ENCODE measurements at regions not wholly inside any gene's neighbourhood (a gene's known extent, or its start where the extent isn't known, plus 50 kb on each side); places are given as distances from the start of the nearest gene placed in this dataset.
A peak's percentile ranks its signal among the peaks of the same experiment; 100 is the strongest.
"Not testable (repeated sequence)": the region's sequence is repeated elsewhere in the genome, so short reads cannot be mapped to it uniquely, and the experiment has no call there.

- DNase-seq = no peak
Measured at GRCh38 chr2:60355849-60356261, 197.6 kb downstream of the BCL11A start.

GRCh38 chr2:60354713-60355112 lies 198.7 kb downstream of the BCL11A start:
- no peak for DNase-seq

DNA sequence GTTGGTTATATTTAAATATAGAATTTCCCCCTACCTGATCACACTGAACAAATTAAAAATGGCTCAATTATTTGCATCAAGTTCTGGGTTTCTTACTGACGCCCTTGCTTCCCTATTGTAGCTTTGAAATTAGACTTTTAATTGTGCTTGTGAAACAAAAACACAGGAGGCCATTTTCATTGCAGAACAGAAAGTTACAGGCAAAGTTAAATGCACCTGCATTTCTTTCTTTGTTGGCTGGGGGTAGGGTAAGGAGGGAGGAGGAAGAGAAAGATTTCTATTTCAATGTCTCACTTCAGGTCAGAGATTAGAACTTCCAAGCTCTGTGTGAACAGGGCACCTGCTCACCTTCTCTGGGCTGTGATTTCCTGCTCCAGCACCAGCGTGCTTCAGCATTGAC lies 199.6 kb downstream of the BCL11A start:
- DNase-seq = no peak

DNA sequence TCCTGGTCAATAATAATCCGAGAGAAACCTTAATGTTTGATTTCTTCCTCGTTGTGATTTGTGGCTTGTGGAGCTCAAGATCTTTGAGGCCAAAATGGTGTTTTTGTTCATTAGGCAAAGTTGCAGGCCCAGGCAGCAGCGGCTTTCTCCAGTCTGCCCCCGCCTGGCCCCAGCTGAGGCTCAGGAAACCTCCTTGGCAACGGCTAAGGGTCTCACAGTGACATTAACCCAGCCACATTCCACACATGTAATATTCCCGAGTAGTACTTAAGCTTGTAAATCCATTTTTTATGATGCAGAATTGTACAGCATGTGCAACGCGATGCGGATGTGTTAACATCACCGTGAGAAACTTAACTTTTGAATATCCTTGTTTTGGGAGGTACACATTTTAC lies 200.1 kb downstream of the BCL11A start:
- no peak for DNase-seq

DNA sequence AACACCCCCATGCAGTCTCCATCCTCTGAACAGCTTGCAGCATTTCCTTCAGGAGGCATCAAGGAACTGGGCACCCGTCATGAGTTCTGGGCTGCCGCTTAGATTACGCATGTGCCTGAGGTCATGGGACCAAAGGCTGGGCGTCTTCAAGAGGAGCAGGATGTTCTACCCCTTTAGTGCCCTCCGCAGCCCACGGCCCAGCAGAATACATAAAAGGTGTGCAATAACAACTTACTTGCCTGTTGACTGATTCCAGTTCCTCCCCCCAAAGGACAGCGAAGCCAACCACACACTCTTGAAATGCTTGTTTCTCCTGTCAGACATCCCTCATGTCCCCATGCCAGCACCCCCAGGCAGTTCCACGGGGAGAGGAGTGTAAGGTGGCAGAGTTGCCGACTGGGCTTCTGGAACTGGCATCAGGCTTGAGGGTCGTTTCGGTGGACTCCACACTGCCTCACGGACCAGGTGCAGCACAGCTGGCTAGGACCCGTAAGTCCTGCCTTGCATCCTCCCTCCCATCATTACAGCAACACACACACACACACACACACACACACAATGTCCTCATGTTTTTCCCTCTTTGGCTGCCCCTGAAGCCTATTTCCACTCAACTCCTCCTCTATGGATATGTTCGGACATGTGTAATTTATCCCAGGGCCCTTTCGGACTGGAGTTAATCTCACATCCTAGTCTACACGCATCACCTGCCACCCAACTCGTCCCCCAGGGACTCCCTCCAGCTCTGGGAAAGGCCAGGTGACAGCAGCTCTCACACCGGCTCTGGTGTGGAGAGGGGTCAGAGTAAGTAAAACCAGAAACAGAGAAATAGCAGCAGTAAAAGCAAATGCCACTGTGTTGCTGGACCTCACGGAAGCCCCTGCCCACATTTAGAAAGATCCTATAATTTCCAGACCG lies 200.7 kb downstream of the BCL11A start:
- DNase-seq = no peak

DNA sequence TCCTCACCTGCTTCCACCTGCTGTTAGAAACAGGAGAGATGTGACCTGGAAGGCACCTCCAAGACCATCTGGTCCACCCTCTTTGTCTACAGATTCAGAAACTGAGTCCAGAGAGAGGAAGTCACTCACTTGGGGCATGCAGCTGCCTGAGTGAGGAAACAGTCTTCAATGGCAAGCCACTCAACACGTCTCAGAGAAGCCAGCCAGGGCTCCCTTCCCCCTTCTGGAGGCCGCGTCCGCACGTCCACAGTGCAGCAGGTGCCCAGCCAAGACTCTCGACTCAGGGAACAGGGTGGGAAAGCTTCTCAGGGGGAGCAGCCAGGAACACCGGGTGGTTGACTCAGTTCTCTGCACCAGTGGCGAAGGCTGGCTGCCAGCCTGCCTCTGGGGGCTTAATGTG lies 201.7 kb downstream of the BCL11A start:
- no peak for DNase-seq

- DNase-seq = no peak
Measured at GRCh38 chr2:60351321-60351720, 202.1 kb downstream of the BCL11A start.

- no peak for DNase-seq
Measured at GRCh38 chr2:60350791-60351190, 202.7 kb downstream of the BCL11A start.

GRCh38 chr2:60347781-60348180 lies 205.7 kb downstream of the BCL11A start:
- DNase-seq = no peak

- not testable (repeated sequence) for DNase-seq
Measured at GRCh38 chr2:60342491-60342890, 211.0 kb downstream of the BCL11A start.

- DNase-seq = no peak
Measured at GRCh38 chr2:60341151-60341550, 212.3 kb downstream of the BCL11A start.

DNA sequence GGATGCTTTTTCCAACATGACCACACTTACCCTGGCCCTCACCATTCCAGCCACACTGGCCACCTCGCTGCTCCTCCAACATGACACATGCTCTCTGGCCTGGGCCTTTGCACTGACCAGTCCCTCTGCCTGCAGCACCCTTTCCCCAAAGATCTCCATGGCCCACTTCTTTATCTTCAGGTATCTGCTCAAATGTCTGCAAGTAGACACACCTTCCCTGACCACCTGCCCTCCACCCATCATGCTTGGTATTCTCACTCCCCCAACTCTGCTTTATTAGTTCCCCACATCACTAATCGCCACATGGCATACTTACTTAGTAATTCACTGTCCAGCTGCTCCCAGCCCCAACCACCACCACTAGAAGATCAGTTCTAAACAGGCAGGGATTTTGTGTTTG lies 214.2 kb downstream of the BCL11A start:
- no peak for DNase-seq

DNA sequence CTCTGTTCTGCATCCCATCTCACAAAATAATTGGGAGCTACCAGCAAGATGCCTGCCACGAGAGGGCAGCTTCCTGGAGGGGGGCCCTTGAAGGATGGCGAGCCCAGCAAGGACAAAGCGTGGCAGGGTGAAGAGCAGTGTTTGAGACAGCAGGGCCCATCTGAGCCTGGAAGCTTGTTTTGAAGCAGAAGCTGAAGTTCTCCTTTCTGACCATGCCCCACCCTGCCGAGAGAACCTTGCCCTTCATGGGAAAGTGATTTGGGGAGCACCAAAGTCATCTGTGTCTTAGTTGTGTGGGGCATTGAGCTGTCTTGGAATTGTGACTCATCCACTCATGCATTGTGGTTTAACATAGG lies 216.3 kb downstream of the BCL11A start:
- no peak for DNase-seq

DNA sequence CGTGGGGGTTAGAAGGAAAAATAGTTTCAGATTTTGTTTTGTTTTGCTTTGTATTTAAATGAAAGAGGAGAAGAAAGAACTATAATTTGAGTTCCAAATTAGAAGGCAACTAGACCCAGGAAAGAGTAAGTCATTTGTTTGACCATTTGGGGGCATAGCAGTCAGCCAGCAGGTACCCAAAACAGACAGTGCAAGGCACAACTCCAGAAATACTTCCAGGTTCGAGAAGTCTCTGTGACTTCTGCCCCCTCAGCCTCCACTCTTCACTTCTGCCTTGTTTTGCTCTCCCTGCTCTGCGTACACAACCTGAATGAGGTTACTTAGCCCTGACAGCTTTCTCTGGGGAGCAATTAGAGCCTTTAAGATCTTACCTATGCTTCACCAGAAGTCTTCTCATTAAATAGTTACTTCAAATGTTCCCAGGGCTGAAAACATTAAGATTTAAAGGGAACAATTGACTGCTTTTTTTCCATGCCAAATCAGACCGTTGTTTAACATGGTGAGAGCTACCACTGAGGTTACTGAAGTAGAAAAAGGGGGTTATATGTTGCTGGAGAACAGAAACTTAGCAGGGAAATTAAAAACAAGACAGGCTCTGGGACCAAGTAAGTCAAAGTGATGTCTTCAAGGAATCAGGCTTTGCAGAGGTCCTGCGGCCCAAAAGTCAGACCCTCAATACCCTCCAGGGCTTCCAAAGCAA lies 216.9 kb downstream of the BCL11A start:
- DNase-seq = no peak

GRCh38 chr2:60335533-60336237 lies 217.8 kb downstream of the BCL11A start:
- DNase-seq = no peak

DNA sequence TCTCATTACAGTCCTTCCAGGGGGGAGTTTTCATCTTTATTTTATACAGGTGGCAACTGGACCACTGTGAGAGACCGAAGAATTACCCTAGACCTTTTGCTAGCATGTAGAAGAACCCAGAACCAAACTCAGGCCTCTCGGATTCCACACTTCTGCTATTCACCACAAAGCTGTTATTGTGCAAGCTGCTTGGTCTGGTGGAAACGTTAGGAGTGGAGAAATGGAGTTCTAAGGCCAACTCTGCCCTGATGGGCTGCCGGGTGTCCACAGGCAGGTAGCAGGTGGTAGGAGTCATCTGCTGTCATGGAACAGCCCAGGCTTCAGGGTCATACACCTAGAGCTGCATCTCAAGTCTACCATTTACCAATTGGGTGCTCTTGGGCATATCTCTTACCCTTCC lies 218.8 kb downstream of the BCL11A start:
- DNase-seq = no peak

DNA sequence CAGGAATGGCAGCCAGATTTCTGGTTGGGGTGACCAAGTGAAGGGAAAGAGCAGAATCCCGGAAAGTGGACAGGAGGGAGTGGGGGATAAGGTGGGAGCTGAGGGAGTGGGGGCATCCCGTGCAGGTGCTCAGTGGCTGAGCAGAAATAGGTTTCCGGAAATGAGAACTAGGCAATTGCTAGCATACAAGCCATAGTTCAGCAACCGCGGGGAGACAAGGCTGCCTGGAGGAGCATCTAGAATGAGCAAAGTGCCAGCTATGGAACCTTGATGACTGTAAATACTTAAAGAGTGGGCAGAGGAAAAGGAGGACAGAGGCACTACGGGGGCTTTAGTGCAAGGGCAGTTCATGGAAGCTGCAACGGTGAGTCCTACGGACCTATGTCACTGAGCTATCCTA lies 220.2 kb downstream of the BCL11A start:
- no peak for DNase-seq

DNA sequence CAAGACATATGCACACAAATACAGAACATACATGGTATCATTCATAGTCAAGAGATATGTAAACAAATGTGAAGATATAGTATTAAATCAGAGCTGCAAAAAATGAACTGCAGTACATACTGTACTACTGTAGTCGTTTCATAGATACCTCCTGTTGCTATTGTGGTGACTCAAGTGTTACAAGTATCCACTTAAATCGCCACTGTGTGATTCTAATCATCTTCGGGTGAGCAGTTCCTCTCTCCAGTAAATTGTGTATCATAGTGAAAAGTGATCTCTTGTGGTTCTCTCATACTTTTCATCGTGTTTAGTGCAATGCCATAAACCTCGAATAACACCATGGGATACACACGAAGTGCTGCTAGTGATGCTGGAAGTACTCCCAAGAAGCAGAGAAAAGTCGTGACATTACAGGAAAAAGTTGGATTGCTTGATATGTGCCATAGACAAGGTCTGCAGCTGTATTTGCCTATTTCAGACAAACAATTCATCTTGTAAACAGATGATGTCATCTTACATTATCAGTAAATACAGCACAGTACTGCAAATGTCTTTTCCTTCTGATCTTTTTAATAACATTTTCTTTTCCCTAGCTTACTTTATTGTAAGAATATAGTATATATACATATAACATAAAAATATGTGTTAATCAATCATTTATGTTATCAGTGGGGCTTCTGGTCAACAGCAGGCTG lies 222.2 kb downstream of the BCL11A start:
- DNase-seq = peak in 1 of 2 experiments; percentile 17

DNA sequence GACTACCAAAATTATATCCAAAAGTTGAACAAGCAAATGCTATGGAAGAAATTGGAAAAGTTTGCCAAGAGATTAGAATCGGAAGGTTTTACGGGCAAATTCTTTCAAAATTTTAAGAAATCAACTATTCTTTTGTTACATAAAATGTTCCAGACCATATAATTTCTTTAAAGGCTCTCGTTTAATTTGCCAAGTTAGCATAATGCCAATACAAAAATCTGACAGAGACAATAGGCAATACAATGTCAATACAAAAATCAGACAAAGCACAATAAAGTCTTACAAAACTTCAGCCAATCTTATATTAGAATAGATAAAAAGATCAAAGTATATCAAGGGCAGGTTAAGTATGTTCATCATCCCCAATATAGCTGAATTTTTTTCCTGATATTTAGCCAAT lies 224.2 kb downstream of the BCL11A start:
- no peak for DNase-seq

GRCh38 chr2:60324536-60324935 lies 228.9 kb downstream of the BCL11A start:
- no peak for DNase-seq

GRCh38 chr2:60321816-60322215 lies 231.6 kb downstream of the BCL11A start:
- no peak for DNase-seq

- no peak for DNase-seq
Measured at GRCh38 chr2:60320724-60321123, 232.7 kb downstream of the BCL11A start.

- DNase-seq = no peak
Measured at GRCh38 chr2:60319031-60319547, 234.4 kb downstream of the BCL11A start.
